ENCODE measurements at regions not wholly inside any gene's neighbourhood (a gene's known extent, or its start where the extent isn't known, plus 50 kb on each side); places are given as distances from the start of the nearest gene placed in this dataset.
A peak's percentile ranks its signal among the peaks of the same experiment; 100 is the strongest.

DNA sequence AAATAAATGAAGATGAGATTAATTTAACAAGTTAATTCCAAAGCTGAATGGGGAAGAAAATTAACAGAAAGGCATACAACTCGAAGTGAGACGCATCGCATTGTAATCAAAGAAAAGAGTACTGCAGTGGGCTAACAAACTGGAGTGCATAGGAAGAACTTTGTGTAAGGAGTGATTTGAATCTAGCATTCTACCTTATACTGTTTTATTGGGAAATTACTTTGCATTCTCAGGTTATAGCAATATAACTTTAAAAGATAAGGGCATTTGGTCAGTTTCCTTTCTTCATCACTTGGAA, 124.5 kb upstream of the TLE4 start:
- ATAC-seq (no peak), FAIRE-seq (no peak), DNase-seq (ENCODE audit: low read depth in 1 of 2, low spot score in 1 of 2) (no peak)
- TF ChIP-seq RARB (CRISPR knock-in tag; IDR thresholded peaks at IDR 0.05): no peak
- no peak for TF ChIP-seq FOSL2 (IDR thresholded peaks at IDR 0.05)
- no peak for TF ChIP-seq FOSL2 (CRISPR knock-in tag; IDR thresholded peaks at IDR 0.05)
- no peak for TF ChIP-seq CEBPB (IDR thresholded peaks at IDR 0.05)
- TF ChIP-seq ZFP36 (IDR thresholded peaks at IDR 0.05; ENCODE audit: borderline replicate concordance, partially characterized antibody): no peak
- TF ChIP-seq, protein P1, sequence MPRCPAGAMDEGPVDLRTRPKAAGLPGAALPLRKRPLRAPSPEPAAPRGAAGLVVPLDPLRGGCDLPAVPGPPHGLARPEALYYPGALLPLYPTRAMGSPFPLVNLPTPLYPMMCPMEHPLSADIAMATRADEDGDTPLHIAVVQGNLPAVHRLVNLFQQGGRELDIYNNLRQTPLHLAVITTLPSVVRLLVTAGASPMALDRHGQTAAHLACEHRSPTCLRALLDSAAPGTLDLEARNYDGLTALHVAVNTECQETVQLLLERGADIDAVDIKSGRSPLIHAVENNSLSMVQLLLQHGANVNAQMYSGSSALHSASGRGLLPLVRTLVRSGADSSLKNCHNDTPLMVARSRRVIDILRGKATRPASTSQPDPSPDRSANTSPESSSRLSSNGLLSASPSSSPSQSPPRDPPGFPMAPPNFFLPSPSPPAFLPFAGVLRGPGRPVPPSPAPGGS (IDR thresholded peaks at IDR 0.05): no peak
- TF ChIP-seq MAZ (IDR thresholded peaks at IDR 0.05; ENCODE audit: borderline replicate concordance, low read depth, low read length): no peak
- no peak for TF ChIP-seq CHD2 (IDR thresholded peaks at IDR 0.05; ENCODE audit: low read length, partially characterized antibody)
- TF ChIP-seq, protein P2, sequence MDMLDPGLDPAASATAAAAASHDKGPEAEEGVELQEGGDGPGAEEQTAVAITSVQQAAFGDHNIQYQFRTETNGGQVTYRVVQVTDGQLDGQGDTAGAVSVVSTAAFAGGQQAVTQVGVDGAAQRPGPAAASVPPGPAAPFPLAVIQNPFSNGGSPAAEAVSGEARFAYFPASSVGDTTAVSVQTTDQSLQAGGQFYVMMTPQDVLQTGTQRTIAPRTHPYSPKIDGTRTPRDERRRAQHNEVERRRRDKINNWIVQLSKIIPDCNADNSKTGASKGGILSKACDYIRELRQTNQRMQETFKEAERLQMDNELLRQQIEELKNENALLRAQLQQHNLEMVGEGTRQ (IDR thresholded peaks at IDR 0.05): no peak
- TF ChIP-seq JUN (IDR thresholded peaks at IDR 0.05): no peak
- ChIA-PET CTCF (no interaction called here), POLR2A (no interaction called here)
- Histone ChIP-seq H3K27ac (no peak overlapping the region), H3K4me3 (no peak overlapping the region), H3K9me3 (no peaks in the 10 kb centered on the region), H3K4me2 (no peak overlapping the region), H3K4me1 (no peaks in the 10 kb centered on the region)
- WGBS (ENCODE audit: missing lambda C conversion rate): 93% methylated on average over 3 of the region's 3 CpGs

DNA sequence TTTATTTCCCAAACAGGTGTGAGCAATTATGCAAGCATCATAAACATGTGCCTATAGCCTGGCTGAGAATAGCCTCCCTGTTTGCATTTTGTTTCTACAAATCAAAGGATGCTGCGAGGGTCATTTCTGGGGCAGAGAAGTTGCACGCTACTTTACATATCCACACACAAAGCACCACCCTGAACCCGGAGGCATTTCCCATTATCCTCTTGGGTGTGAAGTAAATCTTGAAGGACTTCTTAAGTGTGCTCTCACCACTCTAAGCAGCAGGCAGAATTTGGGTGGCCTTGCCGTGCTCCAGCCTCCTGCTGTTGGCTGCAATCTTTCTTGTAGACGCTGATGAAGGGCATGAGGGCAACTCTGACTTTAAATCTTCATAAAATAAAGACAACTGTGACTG, 124.0 kb upstream of the TLE4 start:
- no peak overlapping the region for H3K4me3 ChIP-seq
- no peaks in the 10 kb centered on the region for H3K9me3 ChIP-seq
- 62% methylated on average over 5 of the region's 5 CpGs for WGBS (ENCODE audit: missing lambda C conversion rate)
- ATAC-seq (no peak; a peak in 1 of 6 replicates), FAIRE-seq (no peak), DNase-seq (ENCODE audit: low read depth in 1 of 2, low spot score in 1 of 2) (peak in 1 of 2 experiments; percentile 11)
- CTCF ChIA-PET: no interaction called here
- TF ChIP-seq TFCP2L1 (CRISPR knock-in tag; IDR thresholded peaks at IDR 0.05) (no peak), ZC3H11A (IDR thresholded peaks at IDR 0.05) (no peak), RARB (CRISPR knock-in tag; IDR thresholded peaks at IDR 0.05) (no peak)
- TF ChIP-seq, protein P3, sequence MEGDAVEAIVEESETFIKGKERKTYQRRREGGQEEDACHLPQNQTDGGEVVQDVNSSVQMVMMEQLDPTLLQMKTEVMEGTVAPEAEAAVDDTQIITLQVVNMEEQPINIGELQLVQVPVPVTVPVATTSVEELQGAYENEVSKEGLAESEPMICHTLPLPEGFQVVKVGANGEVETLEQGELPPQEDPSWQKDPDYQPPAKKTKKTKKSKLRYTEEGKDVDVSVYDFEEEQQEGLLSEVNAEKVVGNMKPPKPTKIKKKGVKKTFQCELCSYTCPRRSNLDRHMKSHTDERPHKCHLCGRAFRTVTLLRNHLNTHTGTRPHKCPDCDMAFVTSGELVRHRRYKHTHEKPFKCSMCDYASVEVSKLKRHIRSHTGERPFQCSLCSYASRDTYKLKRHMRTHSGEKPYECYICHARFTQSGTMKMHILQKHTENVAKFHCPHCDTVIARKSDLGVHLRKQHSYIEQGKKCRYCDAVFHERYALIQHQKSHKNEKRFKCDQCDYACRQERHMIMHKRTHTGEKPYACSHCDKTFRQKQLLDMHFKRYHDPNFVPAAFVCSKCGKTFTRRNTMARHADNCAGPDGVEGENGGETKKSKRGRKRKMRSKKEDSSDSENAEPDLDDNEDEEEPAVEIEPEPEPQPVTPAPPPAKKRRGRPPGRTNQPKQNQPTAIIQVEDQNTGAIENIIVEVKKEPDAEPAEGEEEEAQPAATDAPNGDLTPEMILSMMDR (IDR thresholded peaks at IDR 0.05): no peak
- no peaks in the 10 kb centered on the region for H3K4me1 ChIP-seq
- no peak overlapping the region for H3K4me2 ChIP-seq
- POLR2A ChIA-PET: no interaction called here
- no peak overlapping the region for H3K27ac ChIP-seq

DNA sequence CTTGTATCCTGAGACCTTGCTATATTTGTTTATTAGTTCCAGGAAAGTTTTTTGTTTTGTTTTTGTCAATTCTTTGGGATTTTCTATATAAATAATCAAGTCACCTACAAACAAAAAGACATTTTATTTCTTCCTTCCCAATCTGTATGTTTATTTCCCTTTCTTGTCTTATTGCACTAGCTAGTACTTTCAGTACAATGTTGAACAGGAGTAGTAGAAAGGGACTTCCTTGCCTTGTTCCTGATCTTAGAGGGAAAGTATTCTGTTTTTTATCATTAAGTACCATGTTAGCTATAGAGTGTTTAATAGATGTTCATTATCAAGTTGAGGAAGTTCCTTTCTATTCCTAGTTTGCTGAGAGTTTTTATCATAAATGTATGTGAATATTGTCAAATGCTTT, 119.5 kb upstream of the TLE4 start:
- ATAC-seq (no peak), FAIRE-seq (no peak)

DNA sequence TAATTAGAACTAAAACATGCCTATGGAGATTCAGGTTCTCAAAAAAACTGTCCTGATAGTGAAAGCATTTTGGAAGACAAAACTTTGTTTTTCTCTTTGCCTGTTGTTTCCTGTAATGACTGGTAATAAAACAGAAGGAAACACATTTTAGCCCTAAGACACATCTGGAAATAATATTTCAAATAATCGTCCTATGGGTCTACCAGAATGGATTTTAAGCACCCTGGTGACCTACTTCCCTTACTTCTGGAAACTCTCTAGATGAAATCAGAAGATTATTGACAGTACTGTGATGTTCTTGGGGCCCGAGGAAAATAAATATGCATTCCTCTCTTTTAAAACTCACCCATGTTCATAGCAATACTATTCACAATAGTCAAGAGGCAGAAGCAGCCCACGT, 110.1 kb upstream of the TLE4 start:
- no peaks in the 10 kb centered on the region for H3K9me3 ChIP-seq
- no peak for DNase-seq (ENCODE audit: low read depth in 1 of 2, low spot score in 1 of 2)
- TF ChIP-seq ZSCAN20 (CRISPR knock-in tag; IDR thresholded peaks at IDR 0.05) (no peak), NR3C1 (IDR thresholded peaks at IDR 0.05) (no peak), HDAC2 (IDR thresholded peaks at IDR 0.05) (no peak), HOXB13 (CRISPR knock-in tag; IDR thresholded peaks at IDR 0.05; ENCODE audit: low read depth) (no peak), NFE2L2 (conservative IDR thresholded peaks at IDR 0.05; ENCODE audit: low read length) (no peak)
- TF ChIP-seq, protein P1 (IDR thresholded peaks at IDR 0.05): no peak
- ATAC-seq: no peak
- CTCF ChIA-PET: no interaction called here
- H3K27ac ChIP-seq: no peak overlapping the region
- FAIRE-seq: no peak
- H3K4me3 ChIP-seq: no peak overlapping the region
- POLR2A ChIA-PET: no interaction called here
- WGBS (ENCODE audit: missing lambda C conversion rate): 14% methylated on average over 3 of the region's 3 CpGs
- H3K4me1 ChIP-seq: no peaks in the 10 kb centered on the region
- no peak overlapping the region for H3K4me2 ChIP-seq

More for the DNA sequence above, 119.5 kb upstream of the TLE4 start:
- ChIA-PET POLR2A (no interaction called here), CTCF (no interaction called here)
- no peak overlapping the region for H3K27ac ChIP-seq
- no peak for TF ChIP-seq POLR2A (IDR thresholded peaks at IDR 0.05; ENCODE audit: low read length)
- no peak for TF ChIP-seq GATA3 (IDR thresholded peaks at IDR 0.05; ENCODE audit: borderline replicate concordance)
- TF ChIP-seq RNF2 (IDR thresholded peaks at IDR 0.05; ENCODE audit: borderline replicate concordance, low read depth): no peak
- DNase-seq (ENCODE audit: low read depth in 1 of 2, low spot score in 1 of 2): no peak
- no peak overlapping the region for H3K4me3 ChIP-seq
- H3K4me2 ChIP-seq: no peak overlapping the region
- no peaks in the 10 kb centered on the region for H3K9me3 ChIP-seq
- H3K4me1 ChIP-seq: no peaks in the 10 kb centered on the region
